SK-N-SH (cell line): ENCODE measurements at regions not wholly inside any gene's neighbourhood (a gene's known extent, or its start where the extent isn't known, plus 50 kb on each side); places are given as distances from the start of the nearest gene placed in this dataset.

Source experiments
- CTCF ChIA-PET: fragments of 300-600, 350-600 bp; formaldehyde crosslinking; extraction: SDS; loops from one replicate; lab custom pipeline; 2021; lab: Yijun Ruan, JAX
- POLR2A ChIA-PET: fragments of 350-600 bp; sonication (Branson Sonifier 250); formaldehyde crosslinking; extraction: SDS; loops from one replicate; lab custom pipeline; 2020; ENCODE audit warnings: antibody characterized with exemption, inconsistent platforms; lab: Yijun Ruan, JAX
- DNase-seq: peaks from one replicate; pipeline ENCODE4 v3.0.0; 2012
- H2AFZ ChIP-seq: fragments of 200-600 bp; sonication (generic); 2 replicates; pipeline ENCODE4 v1.8.1; 2016; ENCODE audit warnings: antibody characterized with exemption, mild to moderate bottlenecking, low read depth
- H3F3A ChIP-seq: fragments of 200-600 bp; sonication (generic); replicated peaks from 2 replicates; pipeline ENCODE3; 2016; ENCODE audit warnings: antibody characterized with exemption, mild to moderate bottlenecking; ENCODE audit not compliant: insufficient read depth
- H3K27ac ChIP-seq, 2 experiments: fragments of 200-500 bp in 1 of 2; fragments of 200-600 bp in 1 of 2; sonication (Bioruptor generic) in 1 of 2; sonication (generic), shearing (Covaris generic) in 1 of 2; 2 replicates each; pipeline versions ENCODE4 v1.5.1 to v1.6.1; 2014 to 2016; ENCODE audit warnings: low read depth in 2 of 2, inconsistent platforms in 1 of 2, low read length in 1 of 2, mild to moderate bottlenecking in 1 of 2, mixed read lengths in 1 of 2
- H3K27me3 ChIP-seq: fragments of 200-600 bp; sonication (generic), shearing (Covaris generic); 2 replicates; pipeline ENCODE4 v1.6.1; 2016; ENCODE audit warnings: mixed run types; ENCODE audit not compliant: insufficient read depth
- H3K36me3 ChIP-seq, 2 experiments: fragments of 200-500 bp in 1 of 2; fragments of 200-600 bp in 1 of 2; sonication (Bioruptor generic) in 1 of 2; sonication (generic) in 1 of 2; replicated peaks in 1 of 2; 2 replicates each; pipeline versions ENCODE3 to v1.5.1; 2014 to 2016; ENCODE audit warnings: low read length in 1 of 2, mild to moderate bottlenecking in 1 of 2; ENCODE audit not compliant: insufficient read depth in 2 of 2, control insufficient read depth in 1 of 2
- H3K4me1 ChIP-seq, 2 experiments: fragments of 200-500 bp in 1 of 2; fragments of 200-600 bp in 1 of 2; sonication (Bioruptor generic) in 1 of 2; sonication (generic), shearing (Covaris generic) in 1 of 2; 2 replicates each; pipeline versions ENCODE4 v1.5.1 to v1.6.1; 2014 to 2016; ENCODE audit warnings: low read depth in 1 of 2, low read length in 1 of 2, mixed run types in 1 of 2; ENCODE audit not compliant: insufficient read depth in 2 of 2, control insufficient read depth in 1 of 2
- H3K4me2 ChIP-seq: fragments of 200-600 bp; sonication (generic), shearing (Covaris generic); 2 replicates; pipeline ENCODE4 v1.6.1; 2017; ENCODE audit warnings: mixed run types
- H3K4me3 ChIP-seq, 2 experiments: fragments of 200-500 bp in 1 of 2; fragments of 200-600 bp in 1 of 2; sonication (Bioruptor generic) in 1 of 2; sonication (generic), shearing (Covaris generic) in 1 of 2; 2 replicates each; pipeline versions ENCODE4 v1.5.1 to v1.8.1; 2014 to 2016; ENCODE audit warnings: low read depth in 2 of 2, inconsistent platforms in 1 of 2, low read length in 1 of 2, mild to moderate bottlenecking in 1 of 2, mixed read lengths in 1 of 2, moderate library complexity in 1 of 2
- H3K79me2 ChIP-seq: fragments of 200-600 bp; sonication (generic); 2 replicates; pipeline ENCODE4 v1.8.1; 2017; ENCODE audit warnings: mild to moderate bottlenecking; ENCODE audit not compliant: insufficient read depth
- H3K9ac ChIP-seq: fragments of 200-600 bp; sonication (generic); 2 replicates; pipeline ENCODE4 v1.6.1; 2017; ENCODE audit warnings: mixed run types
- H3K9me2 ChIP-seq: fragments of 200-600 bp; sonication (generic); 2 replicates; pipeline ENCODE4 v1.6.1; 2017; ENCODE audit warnings: mixed run types
- H3K9me3 ChIP-seq: fragments of 200-600 bp; sonication (generic); 2 replicates; pipeline ENCODE4 v1.6.1; 2017; ENCODE audit warnings: mixed run types, mild to moderate bottlenecking, moderate library complexity
- H4K20me1 ChIP-seq: fragments of 200-600 bp; sonication (generic); 2 replicates; pipeline ENCODE4 v1.6.1; 2017; ENCODE audit warnings: mild to moderate bottlenecking, mixed run types; ENCODE audit not compliant: insufficient read depth
- ELF1 ChIP-seq: IDR thresholded peaks from 2 replicates; pipeline ENCODE4 v1.4.0; 2012
- EP300 ChIP-seq, 2 experiments: IDR thresholded peaks; 2 replicates each; pipeline versions ENCODE4 v1.4.0 to v1.6.1; 2012; ENCODE audit warnings: borderline replicate concordance in 1 of 2, low read depth in 1 of 2, low read length in 1 of 2
- FOSL2 ChIP-seq: IDR thresholded peaks from 2 replicates; pipeline ENCODE4 v1.4.0; 2012; ENCODE audit warnings: low read depth, mild to moderate bottlenecking, moderate library complexity, borderline replicate concordance
- FOXJ3 ChIP-seq: sonication (generic); formaldehyde crosslinking; IDR thresholded peaks from 2 replicates; pipeline ENCODE4 v1.5.1; 2020; ENCODE audit warnings: mild to moderate bottlenecking, missing genetic modification reagents
- JUND ChIP-seq: IDR thresholded peaks from 2 replicates; pipeline ENCODE4 v1.4.0; 2012
- MXI1 ChIP-seq: IDR thresholded peaks from 2 replicates; pipeline ENCODE4 v1.6.1; 2012; ENCODE audit warnings: mild to moderate bottlenecking, low read depth, low read length, improper control_type of control experiment
- NFIC ChIP-seq: IDR thresholded peaks from 2 replicates; pipeline ENCODE4 v1.4.0; 2012; ENCODE audit warnings: borderline replicate concordance
- NRF1 ChIP-seq: IDR thresholded peaks from 2 replicates; pipeline ENCODE4 v1.6.1; 2012; ENCODE audit warnings: low read depth, mild to moderate bottlenecking, low read length
- RFX5 ChIP-seq: IDR thresholded peaks from 2 replicates; pipeline ENCODE4 v1.6.1; 2012; ENCODE audit warnings: mild to moderate bottlenecking, improper control_type of control experiment, low read length
- RXRA ChIP-seq: IDR thresholded peaks from 2 replicates; pipeline ENCODE4 v1.4.0; 2012; ENCODE audit warnings: low read depth, mild to moderate bottlenecking, borderline replicate concordance
- SIN3A ChIP-seq: IDR thresholded peaks from 2 replicates; pipeline ENCODE4 v1.6.1; 2012; ENCODE audit warnings: low read depth, mild to moderate bottlenecking, low read length, moderate library complexity, borderline replicate concordance
- YY1 ChIP-seq: IDR thresholded peaks from 2 replicates; pipeline ENCODE4 v1.4.0; 2012; ENCODE audit warnings: low read depth, mild to moderate bottlenecking
- WGBS: methylation state at CpG from one replicate; pipeline ENCODE4 v1.1.6; 2017; ENCODE audit warnings: low lambda C conversion rate; 5-methylcytosine and 5-hydroxymethylcytosine counted together
- TF ChIP-seq, protein P1 (sequence below): IDR thresholded peaks from 2 replicates; pipeline ENCODE4 v1.4.0; 2012; ENCODE audit warnings: low read depth, borderline replicate concordance
- TF ChIP-seq, protein P2 (sequence below): fragments of 200-600 bp; sonication (generic); IDR thresholded peaks from 2 replicates; pipeline ENCODE4 v1.6.1; 2017; ENCODE audit warnings: antibody characterized with exemption, mild to moderate bottlenecking, moderate library complexity
- TF ChIP-seq, protein P3 (sequence below): fragments of 150-350 bp; IDR thresholded peaks from 2 replicates; pipeline ENCODE4 v1.6.1; 2016; ENCODE audit warnings: mild to moderate bottlenecking, low read depth, low read length
- TF ChIP-seq, protein P4 (sequence below): IDR thresholded peaks from 2 replicates; pipeline ENCODE4; 2012

DNA sequence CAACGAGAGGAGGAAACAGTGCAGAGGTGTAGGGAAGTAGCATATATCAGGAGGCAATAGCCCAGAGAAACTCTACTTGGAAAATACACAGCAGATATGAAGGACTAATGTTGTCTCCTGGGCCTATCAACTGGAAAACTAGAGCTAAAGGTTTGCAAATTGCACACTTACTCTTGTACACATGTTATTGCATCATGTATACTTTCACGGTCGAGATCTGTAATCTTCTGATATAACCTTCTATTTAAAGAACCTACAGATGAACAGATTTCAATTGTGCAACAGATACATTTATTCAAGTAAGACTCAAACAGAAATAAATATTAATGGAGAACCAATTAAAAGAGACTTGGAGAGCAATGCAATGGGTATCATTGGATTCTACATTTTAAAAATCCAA, 256.3 kb upstream of the TMEM161B start:
- Histone ChIP-seq H3K9me2 (no peaks in the 10 kb centered on the region), H3K9ac (no peak overlapping the region), H4K20me1 (no peaks in the 10 kb centered on the region), H3K9me3 (no peaks in the 10 kb centered on the region), H3K27ac (no peak overlapping the region), H3K4me2 (no peak overlapping the region), H3K4me3 (no peak overlapping the region), H3K79me2 (no peaks in the 10 kb centered on the region), H3K36me3 (no peaks in the 10 kb centered on the region), H2AFZ (no peak overlapping the region), H3K4me1 (no peaks in the 10 kb centered on the region), H3K27me3 (no peaks in the 10 kb centered on the region), H3F3A (no peaks in the 10 kb centered on the region)
- 4% methylated on average over 3 of the region's 3 CpGs for WGBS
- TF ChIP-seq SIN3A (no peak), JUND (no peak), RXRA (no peak), YY1 (no peak), FOXJ3 (CRISPR knock-in tag) (no peak), EP300 (IDR thresholded peaks at IDR 0.05; ENCODE audit: borderline replicate concordance in 1 of 2, low read depth in 1 of 2, low read length in 1 of 2) (no peak), MXI1 (no peak), RFX5 (no peak), NRF1 (no peak), FOSL2 (no peak), NFIC (no peak), ELF1 (no peak)
- TF ChIP-seq, protein P1, sequence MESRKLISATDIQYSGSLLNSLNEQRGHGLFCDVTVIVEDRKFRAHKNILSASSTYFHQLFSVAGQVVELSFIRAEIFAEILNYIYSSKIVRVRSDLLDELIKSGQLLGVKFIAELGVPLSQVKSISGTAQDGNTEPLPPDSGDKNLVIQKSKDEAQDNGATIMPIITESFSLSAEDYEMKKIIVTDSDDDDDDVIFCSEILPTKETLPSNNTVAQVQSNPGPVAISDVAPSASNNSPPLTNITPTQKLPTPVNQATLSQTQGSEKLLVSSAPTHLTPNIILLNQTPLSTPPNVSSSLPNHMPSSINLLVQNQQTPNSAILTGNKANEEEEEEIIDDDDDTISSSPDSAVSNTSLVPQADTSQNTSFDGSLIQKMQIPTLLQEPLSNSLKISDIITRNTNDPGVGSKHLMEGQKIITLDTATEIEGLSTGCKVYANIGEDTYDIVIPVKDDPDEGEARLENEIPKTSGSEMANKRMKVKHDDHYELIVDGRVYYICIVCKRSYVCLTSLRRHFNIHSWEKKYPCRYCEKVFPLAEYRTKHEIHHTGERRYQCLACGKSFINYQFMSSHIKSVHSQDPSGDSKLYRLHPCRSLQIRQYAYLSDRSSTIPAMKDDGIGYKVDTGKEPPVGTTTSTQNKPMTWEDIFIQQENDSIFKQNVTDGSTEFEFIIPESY: no peak
- TF ChIP-seq, protein P2, sequence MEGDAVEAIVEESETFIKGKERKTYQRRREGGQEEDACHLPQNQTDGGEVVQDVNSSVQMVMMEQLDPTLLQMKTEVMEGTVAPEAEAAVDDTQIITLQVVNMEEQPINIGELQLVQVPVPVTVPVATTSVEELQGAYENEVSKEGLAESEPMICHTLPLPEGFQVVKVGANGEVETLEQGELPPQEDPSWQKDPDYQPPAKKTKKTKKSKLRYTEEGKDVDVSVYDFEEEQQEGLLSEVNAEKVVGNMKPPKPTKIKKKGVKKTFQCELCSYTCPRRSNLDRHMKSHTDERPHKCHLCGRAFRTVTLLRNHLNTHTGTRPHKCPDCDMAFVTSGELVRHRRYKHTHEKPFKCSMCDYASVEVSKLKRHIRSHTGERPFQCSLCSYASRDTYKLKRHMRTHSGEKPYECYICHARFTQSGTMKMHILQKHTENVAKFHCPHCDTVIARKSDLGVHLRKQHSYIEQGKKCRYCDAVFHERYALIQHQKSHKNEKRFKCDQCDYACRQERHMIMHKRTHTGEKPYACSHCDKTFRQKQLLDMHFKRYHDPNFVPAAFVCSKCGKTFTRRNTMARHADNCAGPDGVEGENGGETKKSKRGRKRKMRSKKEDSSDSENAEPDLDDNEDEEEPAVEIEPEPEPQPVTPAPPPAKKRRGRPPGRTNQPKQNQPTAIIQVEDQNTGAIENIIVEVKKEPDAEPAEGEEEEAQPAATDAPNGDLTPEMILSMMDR: no peak
- TF ChIP-seq, protein P3, sequence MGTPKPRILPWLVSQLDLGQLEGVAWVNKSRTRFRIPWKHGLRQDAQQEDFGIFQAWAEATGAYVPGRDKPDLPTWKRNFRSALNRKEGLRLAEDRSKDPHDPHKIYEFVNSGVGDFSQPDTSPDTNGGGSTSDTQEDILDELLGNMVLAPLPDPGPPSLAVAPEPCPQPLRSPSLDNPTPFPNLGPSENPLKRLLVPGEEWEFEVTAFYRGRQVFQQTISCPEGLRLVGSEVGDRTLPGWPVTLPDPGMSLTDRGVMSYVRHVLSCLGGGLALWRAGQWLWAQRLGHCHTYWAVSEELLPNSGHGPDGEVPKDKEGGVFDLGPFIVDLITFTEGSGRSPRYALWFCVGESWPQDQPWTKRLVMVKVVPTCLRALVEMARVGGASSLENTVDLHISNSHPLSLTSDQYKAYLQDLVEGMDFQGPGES: no peak
- TF ChIP-seq, protein P4, sequence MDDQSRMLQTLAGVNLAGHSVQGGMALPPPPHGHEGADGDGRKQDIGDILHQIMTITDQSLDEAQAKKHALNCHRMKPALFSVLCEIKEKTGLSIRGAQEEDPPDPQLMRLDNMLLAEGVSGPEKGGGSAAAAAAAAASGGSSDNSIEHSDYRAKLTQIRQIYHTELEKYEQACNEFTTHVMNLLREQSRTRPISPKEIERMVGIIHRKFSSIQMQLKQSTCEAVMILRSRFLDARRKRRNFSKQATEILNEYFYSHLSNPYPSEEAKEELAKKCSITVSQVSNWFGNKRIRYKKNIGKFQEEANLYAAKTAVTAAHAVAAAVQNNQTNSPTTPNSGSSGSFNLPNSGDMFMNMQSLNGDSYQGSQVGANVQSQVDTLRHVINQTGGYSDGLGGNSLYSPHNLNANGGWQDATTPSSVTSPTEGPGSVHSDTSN: no peak
- no peak for DNase-seq
- POLR2A ChIA-PET: no interaction called here
- CTCF ChIA-PET: interaction anchor here (0.7 to 1.0 kb wide), 2 partner anchors 15 to 105 kb away, joined by 3 read pairs; no protein-coding TSS in a partner anchor
